Ishikawa (cell line): ENCODE measurements at regions not wholly inside any gene's neighbourhood (a gene's known extent, or its start where the extent isn't known, plus 50 kb on each side); places are given as distances from the start of the nearest gene placed in this dataset.

Experiments
- CEBPB ChIP-seq: IDR thresholded peaks from 2 replicates; pipeline ENCODE4 v1.6.1; 2012
- CREB1 ChIP-seq: IDR thresholded peaks from 2 replicates; pipeline ENCODE4 v1.6.1; 2012; ENCODE audit warnings: low read depth
- EGR1 ChIP-seq: IDR thresholded peaks from 2 replicates; pipeline ENCODE4 v1.6.1; 2012
- EP300 ChIP-seq: IDR thresholded peaks from 2 replicates; pipeline ENCODE4 v1.6.1; 2012; ENCODE audit warnings: borderline replicate concordance
- FOXM1 ChIP-seq: IDR thresholded peaks from 2 replicates; pipeline ENCODE4 v1.6.1; 2012; ENCODE audit warnings: low read depth, borderline replicate concordance
- MAX ChIP-seq: IDR thresholded peaks from 2 replicates; pipeline ENCODE4 v1.6.1; 2012
- NFIC ChIP-seq: IDR thresholded peaks from 2 replicates; pipeline ENCODE4 v1.6.1; 2012
- RAD21 ChIP-seq: IDR thresholded peaks from 2 replicates; pipeline ENCODE4 v1.6.1; 2012; ENCODE audit warnings: low read depth
- REST ChIP-seq: IDR thresholded peaks from 2 replicates; pipeline ENCODE4 v1.6.1; 2012; ENCODE audit warnings: low read depth, mild to moderate bottlenecking
- TAF1 ChIP-seq: IDR thresholded peaks from 2 replicates; pipeline ENCODE4 v1.6.1; 2012; ENCODE audit warnings: low read depth, mild to moderate bottlenecking
- TCF12 ChIP-seq: IDR thresholded peaks from 2 replicates; pipeline ENCODE4 v1.6.1; 2012; ENCODE audit warnings: low read depth
- TEAD4 ChIP-seq: IDR thresholded peaks from 2 replicates; pipeline ENCODE4 v1.6.1; 2012
- USF1 ChIP-seq: IDR thresholded peaks from 2 replicates; pipeline ENCODE4 v1.6.1; 2012
- YY1 ChIP-seq: IDR thresholded peaks from 2 replicates; pipeline ENCODE4 v1.6.1; 2012; ENCODE audit warnings: low read depth
- ZBTB7A ChIP-seq: IDR thresholded peaks from 2 replicates; pipeline ENCODE4 v1.6.1; 2012; ENCODE audit warnings: low read depth

GRCh38 chr14:86714575-86714974, 1184.6 kb downstream of the FLRT2 start:
- TF ChIP-seq FOXM1 (no peak), YY1 (no peak), TCF12 (no peak), REST (no peak), CREB1 (no peak), ZBTB7A (no peak), NFIC (no peak)

GRCh38 chr14:86714153-86714552, 1184.2 kb downstream of the FLRT2 start:
- TF ChIP-seq EP300 (no peak), MAX (no peak), TEAD4 (no peak), NFIC (no peak), ZBTB7A (no peak), FOXM1 (no peak), RAD21 (no peak), CREB1 (no peak), TAF1 (no peak), CEBPB (no peak), EGR1 (no peak), REST (no peak), USF1 (no peak), TCF12 (no peak), YY1 (no peak)

- TF ChIP-seq YY1 (no peak), TCF12 (no peak), TAF1 (no peak), REST (no peak), TEAD4 (no peak), CEBPB (no peak), USF1 (no peak), EGR1 (no peak), NFIC (no peak), FOXM1 (no peak), RAD21 (no peak), ZBTB7A (no peak), CREB1 (no peak), EP300 (no peak), MAX (no peak)
Observed at GRCh38 chr14:86712727-86713126, 1182.8 kb downstream of the FLRT2 start.

- TF ChIP-seq TCF12 = no peak
- TF ChIP-seq CREB1 = no peak
- no peak for TF ChIP-seq FOXM1
- no peak for TF ChIP-seq USF1
- no peak for TF ChIP-seq YY1
Observed at GRCh38 chr14:86712176-86712575, 1182.2 kb downstream of the FLRT2 start.
